Activated T-helper 1 cell treated with anti-CD3 and anti-CD28 coated beads, Interleukin-12 subunit alpha, Interleukin-12 subunit beta, Interleukin-2, Interleukin-4 antibody, amounts not matched to agents 30 ng/mL and 10 ng/mL and 1 ng/mL, durations not matched to agents 14 hours and 24 hours and 36 hours (primary cell): ENCODE measurements at regions not wholly inside any gene's neighbourhood (a gene's known extent, or its start where the extent isn't known, plus 50 kb on each side); places are given as distances from the start of the nearest gene placed in this dataset.

Source experiments
- DNase-seq: peaks from one replicate; pipeline ENCODE4 v3.0.0; 2021; ENCODE audit warnings: low spot score
- H3K27ac Mint-ChIP-seq: one replicate; pipeline ENCODE4 v1.8.0; 2021; ENCODE audit warnings: mild to moderate bottlenecking, mixed read lengths
- H3K27me3 Mint-ChIP-seq: one replicate; pipeline ENCODE4 v1.8.0; 2022; ENCODE audit warnings: mild to moderate bottlenecking, moderate library complexity, mixed read lengths; ENCODE audit not compliant: insufficient read depth
- H3K36me3 Mint-ChIP-seq: one replicate; pipeline ENCODE4 v1.8.0; 2021; ENCODE audit warnings: low read depth, mixed read lengths
- H3K4me1 Mint-ChIP-seq: one replicate; pipeline ENCODE4 v1.8.0; 2021; ENCODE audit warnings: low read depth, mixed read lengths
- H3K4me3 Mint-ChIP-seq: one replicate; pipeline ENCODE4 v1.8.0; 2021; ENCODE audit warnings: mild to moderate bottlenecking, moderate library complexity, mixed read lengths
- H3K9me3 Mint-ChIP-seq: one replicate; pipeline ENCODE4 v1.8.0; 2021; ENCODE audit warnings: mixed read lengths
- intact Hi-C: fragments of 100-400 bp; cut with micrococcal nuclease; formaldehyde crosslinking; loops from one replicate; pipeline ENCODE4 v1.15.1; 2024

DNA sequence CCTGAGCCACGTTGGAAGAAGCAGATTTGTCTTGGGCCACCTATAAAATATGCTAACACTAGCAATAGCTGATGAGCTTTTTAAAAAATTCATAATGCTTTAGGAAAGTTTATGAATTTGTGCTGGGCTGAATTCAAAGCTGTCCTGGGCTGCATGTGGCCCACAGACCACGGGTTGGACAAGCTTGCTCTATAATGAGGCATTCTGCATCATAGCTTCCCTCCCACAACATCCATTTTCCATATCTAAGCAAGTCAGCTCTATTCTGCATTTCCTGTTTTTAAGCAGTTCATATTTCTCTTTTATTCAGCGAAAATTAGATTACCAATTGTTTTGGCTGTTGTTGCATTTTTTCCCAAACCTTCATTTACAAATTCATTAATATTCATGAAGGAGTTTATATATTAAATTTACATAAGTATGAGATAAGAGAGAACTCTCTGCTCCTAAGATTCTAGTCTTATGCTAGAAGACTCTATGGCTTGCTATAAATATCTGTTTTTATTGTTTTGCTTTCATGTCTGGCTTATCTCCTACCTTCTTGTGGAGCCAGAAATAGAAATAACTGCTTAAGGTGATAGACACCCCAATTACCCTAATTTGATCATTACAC, 114.5 kb upstream of the HNRNPA3 start:
- Mint-ChIP-seq H3K36me3 (no peaks in the 10 kb centered on the region), H3K4me3 (no peak overlapping the region), H3K9me3 (no peaks in the 10 kb centered on the region), H3K27me3 (peaks cover 12% of the 10 kb centered on the region), H3K27ac (no peak overlapping the region), H3K4me1 (no peaks in the 10 kb centered on the region)
- intact Hi-C loops: no loop called here
- DNase-seq: no peak

DNA sequence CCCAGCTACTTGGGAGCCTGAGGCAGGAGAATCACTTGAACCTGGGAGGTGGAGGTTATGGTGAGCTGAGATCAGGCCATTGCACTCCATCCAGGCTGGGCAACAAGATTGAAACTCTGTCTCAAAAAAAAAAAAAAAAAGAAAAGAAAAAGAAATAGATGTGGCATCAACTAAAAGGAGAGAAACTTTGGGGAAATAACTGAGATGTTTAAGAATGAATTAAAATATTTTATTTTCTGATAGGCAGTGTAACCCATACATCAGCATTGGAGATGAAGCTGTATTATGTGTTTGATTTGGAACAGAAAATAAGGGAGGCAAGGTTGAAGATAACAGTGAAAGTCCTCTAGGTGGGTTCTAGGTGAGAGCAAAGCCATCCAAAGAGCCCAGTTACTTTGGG, 110.7 kb upstream of the HNRNPA3 start:
- no peak overlapping the region for H3K4me3 Mint-ChIP-seq
- intact Hi-C loops: no loop called here
- DNase-seq: no peak
- no peaks in the 10 kb centered on the region for H3K9me3 Mint-ChIP-seq
- H3K27ac Mint-ChIP-seq: no peak overlapping the region
- H3K27me3 Mint-ChIP-seq: peaks cover 19% of the 10 kb centered on the region
- no peaks in the 10 kb centered on the region for H3K36me3 Mint-ChIP-seq
- H3K4me1 Mint-ChIP-seq: no peaks in the 10 kb centered on the region

DNA sequence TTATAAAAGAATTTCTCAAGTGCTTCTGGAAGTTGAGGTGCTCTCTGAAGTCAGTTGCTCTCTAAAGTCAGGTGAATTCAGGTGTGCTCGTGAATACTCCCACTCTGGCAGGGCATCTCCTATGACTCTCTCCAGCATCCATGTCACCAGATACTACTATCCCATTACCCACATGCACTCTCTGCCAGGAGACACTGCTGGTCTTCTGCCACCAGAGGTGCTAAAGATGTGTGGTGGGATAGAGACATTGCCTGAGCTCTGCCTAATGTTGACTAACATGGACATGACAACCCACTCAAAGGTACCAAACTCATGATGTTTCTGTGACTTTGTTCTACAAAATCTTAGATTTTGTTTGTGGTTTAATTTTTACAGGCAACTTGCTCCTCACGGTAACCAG, 106.4 kb upstream of the HNRNPA3 start:
- intact Hi-C loops: no loop called here
- peaks cover 18% of the 10 kb centered on the region for H3K27me3 Mint-ChIP-seq
- no peaks in the 10 kb centered on the region for H3K9me3 Mint-ChIP-seq
- no peak overlapping the region for H3K4me3 Mint-ChIP-seq
- H3K36me3 Mint-ChIP-seq: no peaks in the 10 kb centered on the region
- H3K27ac Mint-ChIP-seq: no peak overlapping the region
- DNase-seq: no peak
- no peaks in the 10 kb centered on the region for H3K4me1 Mint-ChIP-seq

DNA sequence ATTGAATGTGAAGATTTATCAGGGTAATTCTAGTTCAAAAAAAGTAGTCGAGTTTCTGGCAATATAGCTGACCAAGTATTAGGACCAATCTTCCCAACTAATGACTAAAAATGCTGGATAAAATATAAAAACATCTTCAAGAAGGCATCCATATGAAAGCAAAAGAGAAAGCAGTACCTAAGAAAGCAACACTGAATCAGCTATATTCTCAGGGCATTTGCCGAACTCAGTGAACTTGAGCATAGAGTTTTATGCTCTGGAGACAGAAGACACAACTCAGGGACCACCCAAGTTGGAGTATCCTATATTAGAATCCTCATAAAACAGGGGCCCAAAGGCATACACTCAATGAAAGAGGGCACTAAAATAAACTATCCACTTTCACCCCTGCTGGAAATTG, 103.7 kb upstream of the HNRNPA3 start:
- no peak overlapping the region for H3K27ac Mint-ChIP-seq
- H3K36me3 Mint-ChIP-seq: no peaks in the 10 kb centered on the region
- H3K4me3 Mint-ChIP-seq: no peak overlapping the region
- no peak for DNase-seq
- H3K4me1 Mint-ChIP-seq: no peaks in the 10 kb centered on the region
- H3K9me3 Mint-ChIP-seq: no peaks in the 10 kb centered on the region
- H3K27me3 Mint-ChIP-seq: peaks cover 20% of the 10 kb centered on the region
- intact Hi-C loops: no loop called here

DNA sequence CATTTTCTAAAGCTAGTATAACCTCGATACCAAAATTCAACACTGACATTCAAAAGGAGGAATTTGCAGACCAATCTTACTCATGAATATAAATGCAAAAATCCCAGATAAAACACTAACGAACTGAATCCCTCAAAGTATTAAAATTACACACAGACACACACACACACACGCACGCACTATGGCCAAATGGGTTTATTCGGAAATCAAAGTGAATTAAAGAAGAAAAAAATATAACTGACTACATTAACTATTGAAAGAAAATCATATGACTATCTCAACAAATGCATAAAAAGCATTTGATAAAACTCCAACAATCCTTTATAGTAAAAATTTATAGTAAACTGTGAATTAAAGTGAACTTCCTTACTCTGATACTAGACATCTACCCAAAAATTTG, 97.9 kb upstream of the HNRNPA3 start:
- DNase-seq: no peak
- H3K4me1 Mint-ChIP-seq: no peaks in the 10 kb centered on the region
- intact Hi-C loops: no loop called here

DNA sequence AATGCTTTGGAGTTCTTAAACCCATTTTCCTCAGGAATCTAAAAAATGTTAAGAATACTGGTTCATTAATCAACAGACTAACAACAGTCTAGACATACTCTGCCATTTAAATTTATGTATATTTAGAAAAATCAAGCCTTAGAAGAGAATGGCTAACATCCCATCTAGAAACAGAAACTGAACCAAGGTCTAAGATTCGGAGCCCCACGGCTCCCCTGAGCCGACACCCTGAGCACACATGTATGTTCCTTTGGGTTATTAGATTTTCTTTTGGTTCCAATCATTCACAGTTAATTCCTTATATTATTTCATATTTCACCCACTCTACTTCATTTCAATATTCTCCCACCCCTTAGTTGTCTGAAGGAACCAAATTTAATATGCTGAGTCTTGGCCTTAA, 94.8 kb upstream of the HNRNPA3 start:
- Mint-ChIP-seq H3K36me3 (no peaks in the 10 kb centered on the region), H3K9me3 (no peaks in the 10 kb centered on the region), H3K4me3 (no peak overlapping the region), H3K27me3 (peaks cover 22% of the 10 kb centered on the region), H3K4me1 (no peaks in the 10 kb centered on the region), H3K27ac (no peak overlapping the region)
- intact Hi-C loops: no loop called here
- no peak for DNase-seq

More for the DNA sequence above, 97.9 kb upstream of the HNRNPA3 start:
- no peak overlapping the region for H3K4me3 Mint-ChIP-seq
- peaks cover 23% of the 10 kb centered on the region for H3K27me3 Mint-ChIP-seq
- no peaks in the 10 kb centered on the region for H3K9me3 Mint-ChIP-seq
- no peak overlapping the region for H3K27ac Mint-ChIP-seq
- H3K36me3 Mint-ChIP-seq: no peaks in the 10 kb centered on the region

DNA sequence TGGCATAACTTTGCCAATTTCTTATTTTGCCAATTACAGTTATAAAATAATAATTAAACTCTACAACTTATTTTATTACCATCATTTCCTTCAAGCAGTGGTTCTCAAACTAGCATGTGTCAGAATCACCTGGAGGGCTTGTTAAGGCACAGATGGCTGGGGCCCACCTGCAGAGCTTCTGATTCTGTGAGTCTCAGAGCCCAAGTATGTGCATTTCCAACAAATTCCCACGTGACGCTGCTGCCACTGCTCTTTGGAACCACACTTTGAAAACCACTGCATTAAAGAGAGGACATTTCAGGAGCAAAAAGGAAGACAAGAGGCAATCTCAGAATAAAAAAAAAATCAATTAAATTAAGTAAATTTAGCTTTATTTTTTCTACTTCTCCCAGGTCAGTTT, 94.0 kb upstream of the HNRNPA3 start:
- no peak overlapping the region for H3K27ac Mint-ChIP-seq
- no peaks in the 10 kb centered on the region for H3K4me1 Mint-ChIP-seq
- no peak for DNase-seq
- no peaks in the 10 kb centered on the region for H3K9me3 Mint-ChIP-seq
- H3K36me3 Mint-ChIP-seq: no peaks in the 10 kb centered on the region
- no peak overlapping the region for H3K4me3 Mint-ChIP-seq
- intact Hi-C loops: no loop called here
- peaks cover 23% of the 10 kb centered on the region for H3K27me3 Mint-ChIP-seq

DNA sequence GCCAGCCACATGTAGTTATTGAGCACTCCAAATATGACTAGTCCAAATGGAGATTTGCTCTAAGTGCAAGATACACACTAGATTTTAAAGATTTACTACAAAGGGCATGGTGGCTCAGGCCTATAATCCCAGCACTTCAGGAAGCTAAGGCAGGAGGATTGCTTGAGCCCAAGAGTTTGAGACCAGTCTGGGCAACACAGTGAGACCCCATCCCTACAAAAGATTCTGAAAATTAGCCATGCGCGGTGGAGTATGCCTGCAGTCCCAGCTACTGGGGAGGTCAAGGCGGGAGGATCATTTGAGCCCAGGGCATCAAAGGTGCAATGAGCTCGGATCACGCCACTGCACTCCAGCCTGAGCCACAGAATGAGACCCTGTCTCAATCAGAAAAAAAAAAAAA, 93.5 kb upstream of the HNRNPA3 start:
- intact Hi-C loops: no loop called here
- H3K4me1 Mint-ChIP-seq: no peaks in the 10 kb centered on the region
- no peak overlapping the region for H3K27ac Mint-ChIP-seq
- no peak overlapping the region for H3K4me3 Mint-ChIP-seq
- H3K27me3 Mint-ChIP-seq: peaks cover 23% of the 10 kb centered on the region
- DNase-seq: no peak
- no peaks in the 10 kb centered on the region for H3K9me3 Mint-ChIP-seq
- no peaks in the 10 kb centered on the region for H3K36me3 Mint-ChIP-seq

DNA sequence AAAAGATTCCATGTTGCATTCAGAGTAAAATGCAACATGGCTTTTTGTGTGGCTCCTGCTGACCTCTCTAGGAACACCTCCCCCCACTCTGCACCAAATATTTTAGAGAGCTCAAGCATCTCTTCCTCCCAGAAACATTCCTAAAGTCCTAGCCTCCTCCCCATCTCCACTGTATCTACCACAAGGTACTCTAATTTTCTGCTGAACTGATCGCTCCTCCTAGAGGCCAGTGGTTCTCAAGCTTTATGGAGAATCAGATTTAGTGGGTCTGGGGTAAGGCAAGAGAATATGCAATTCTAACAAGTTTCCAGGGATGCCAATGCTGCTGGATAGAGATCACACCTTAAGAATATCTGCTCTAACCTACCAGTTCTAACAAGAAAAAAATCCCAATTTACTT, 89.5 kb upstream of the HNRNPA3 start:
- Mint-ChIP-seq H3K27me3 (peaks cover 10% of the 10 kb centered on the region), H3K9me3 (no peaks in the 10 kb centered on the region), H3K4me3 (no peak overlapping the region), H3K36me3 (no peaks in the 10 kb centered on the region), H3K4me1 (no peaks in the 10 kb centered on the region), H3K27ac (no peak overlapping the region)
- DNase-seq: no peak
- intact Hi-C loops: no loop called here

DNA sequence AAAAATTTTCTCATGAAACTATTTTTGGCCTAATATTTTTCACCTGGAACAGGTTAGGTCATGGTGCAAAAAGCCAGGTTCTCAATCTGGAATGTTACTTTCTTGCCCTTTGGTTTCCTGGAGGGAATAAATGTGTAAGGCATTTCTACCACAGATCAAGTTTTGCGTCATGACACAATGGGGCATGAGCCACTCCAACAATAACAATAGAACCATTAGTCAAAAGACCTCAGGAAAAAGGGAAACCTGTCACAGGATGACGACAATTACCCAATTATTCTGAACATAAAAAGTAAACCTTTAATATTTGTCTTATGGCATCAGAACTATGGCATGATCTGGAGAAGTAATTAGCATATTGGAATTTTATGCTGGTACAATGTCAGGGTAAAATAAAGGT, 88.2 kb upstream of the HNRNPA3 start:
- H3K27me3 Mint-ChIP-seq: peaks cover 10% of the 10 kb centered on the region
- H3K4me1 Mint-ChIP-seq: no peaks in the 10 kb centered on the region
- H3K4me3 Mint-ChIP-seq: no peak overlapping the region
- DNase-seq: no peak
- intact Hi-C loops: no loop called here
- H3K9me3 Mint-ChIP-seq: no peaks in the 10 kb centered on the region
- H3K27ac Mint-ChIP-seq: no peak overlapping the region
- H3K36me3 Mint-ChIP-seq: no peaks in the 10 kb centered on the region

DNA sequence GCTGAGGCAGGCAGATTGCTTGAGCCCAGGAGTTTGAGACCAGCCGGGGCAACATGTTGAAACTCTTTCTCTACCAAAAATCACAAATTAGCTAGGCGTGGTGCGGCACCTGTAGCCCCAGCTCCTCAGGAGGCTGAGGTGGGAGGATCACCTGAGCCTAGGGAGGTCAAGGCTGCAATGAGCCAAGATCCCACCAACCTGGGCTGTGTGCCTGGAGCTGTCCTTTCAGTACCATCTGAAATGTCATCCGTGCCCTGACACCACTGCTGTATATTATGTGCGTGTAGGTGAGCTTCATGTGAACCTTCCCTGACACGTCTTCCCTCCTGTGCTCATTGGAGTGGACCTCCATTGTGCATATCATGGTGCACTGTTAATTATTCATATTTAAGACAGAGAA, 84.8 kb upstream of the HNRNPA3 start:
- H3K36me3 Mint-ChIP-seq: no peaks in the 10 kb centered on the region
- H3K4me1 Mint-ChIP-seq: no peaks in the 10 kb centered on the region
- no peaks in the 10 kb centered on the region for H3K9me3 Mint-ChIP-seq
- no peak for DNase-seq
- no peak overlapping the region for H3K27ac Mint-ChIP-seq
- H3K27me3 Mint-ChIP-seq: peaks cover 7% of the 10 kb centered on the region
- intact Hi-C loops: no loop called here
- H3K4me3 Mint-ChIP-seq: no peak overlapping the region

DNA sequence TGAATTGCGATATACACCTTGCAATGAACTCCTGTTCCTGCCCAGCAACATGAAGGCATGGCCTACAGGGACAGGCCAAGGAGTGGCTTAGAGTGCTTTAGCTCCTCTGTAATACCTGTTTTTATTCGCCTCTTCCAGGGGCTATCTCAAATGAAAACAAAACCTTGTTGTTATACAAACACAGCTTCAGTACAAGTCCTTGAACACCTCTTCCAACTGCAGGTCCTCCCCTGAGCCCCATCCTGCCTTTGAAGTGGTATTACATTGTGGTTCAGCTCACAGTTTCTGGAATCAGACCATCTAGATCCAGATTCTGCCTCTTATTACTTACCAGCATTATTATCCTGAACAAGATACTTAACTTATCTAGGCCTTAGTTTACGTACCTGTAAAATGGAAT, 83.0 kb upstream of the HNRNPA3 start:
- no peaks in the 10 kb centered on the region for H3K9me3 Mint-ChIP-seq
- no peaks in the 10 kb centered on the region for H3K36me3 Mint-ChIP-seq
- intact Hi-C loops: no loop called here
- H3K4me1 Mint-ChIP-seq: no peaks in the 10 kb centered on the region
- H3K27me3 Mint-ChIP-seq: peaks cover 7% of the 10 kb centered on the region
- H3K27ac Mint-ChIP-seq: no peak overlapping the region
- no peak overlapping the region for H3K4me3 Mint-ChIP-seq
- no peak for DNase-seq

DNA sequence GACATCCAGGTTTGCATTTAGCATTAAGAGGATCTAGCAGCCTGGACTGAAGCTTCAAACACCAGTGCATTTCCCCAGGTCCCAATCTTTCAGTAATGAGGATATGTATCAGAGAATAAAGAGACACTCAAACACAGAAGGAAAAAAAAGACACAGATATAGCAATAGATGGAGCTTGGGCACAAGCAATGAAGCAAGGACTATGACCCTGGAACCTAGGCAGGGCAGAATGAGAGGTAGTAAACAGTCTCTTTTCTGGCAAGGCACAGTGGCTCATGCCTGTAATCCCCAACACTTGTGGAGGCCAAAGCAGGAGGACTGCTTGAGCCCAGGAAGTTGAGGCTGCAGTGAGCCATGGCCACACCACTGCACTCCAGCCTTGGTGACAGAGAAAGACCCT, 80.7 kb upstream of the HNRNPA3 start:
- intact Hi-C loops: no loop called here
- Mint-ChIP-seq H3K27me3 (peaks cover 3% of the 10 kb centered on the region), H3K27ac (no peak overlapping the region), H3K9me3 (no peaks in the 10 kb centered on the region), H3K36me3 (no peaks in the 10 kb centered on the region), H3K4me3 (no peak overlapping the region), H3K4me1 (no peaks in the 10 kb centered on the region)
- DNase-seq: no peak

DNA sequence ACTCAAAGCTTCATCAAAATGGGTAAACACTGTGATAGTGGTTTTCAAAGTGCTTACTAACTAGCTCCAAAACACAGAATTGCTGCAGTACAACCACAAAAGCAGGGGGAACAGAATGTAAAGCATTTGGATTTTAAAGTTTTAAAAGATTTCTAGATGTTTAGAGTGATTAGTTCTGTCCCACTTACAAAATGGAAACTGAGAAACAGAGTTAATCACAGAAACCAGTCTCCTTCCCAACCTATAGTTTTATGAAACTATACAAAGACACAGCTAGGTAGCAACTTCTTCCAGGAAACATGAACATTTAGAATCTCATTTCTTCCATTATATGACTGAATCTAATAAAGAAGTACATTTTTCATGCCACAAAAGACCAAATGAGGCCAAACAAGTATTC, 73.8 kb upstream of the HNRNPA3 start:
- no peaks in the 10 kb centered on the region for H3K4me1 Mint-ChIP-seq
- no peak for DNase-seq
- peaks cover 14% of the 10 kb centered on the region for H3K27me3 Mint-ChIP-seq
- no peaks in the 10 kb centered on the region for H3K36me3 Mint-ChIP-seq
- H3K27ac Mint-ChIP-seq: no peak overlapping the region
- no peaks in the 10 kb centered on the region for H3K9me3 Mint-ChIP-seq
- no peak overlapping the region for H3K4me3 Mint-ChIP-seq
- intact Hi-C loops: no loop called here
